Kidney (tissue), 13 donors: ENCODE measurements at regions not wholly inside any gene's neighbourhood (a gene's known extent, or its start where the extent isn't known, plus 50 kb on each side); places are given as distances from the start of the nearest gene placed in this dataset.

Source experiments
- DNase-seq, 5 donors: peaks; one replicate each; pipeline ENCODE4 v3.0.0-alpha.2; 2013 to 2020
- FAIRE-seq: peaks from 2 replicates; lab custom pipeline; 2012; peaks lifted over from hg19 to GRCh38; lab: Jason Lieb, UNC
- H3K27ac ChIP-seq, 2 donors: one replicate each; pipeline ENCODE4 v1.7.0; 2013; ENCODE audit warnings: low read depth in 2 of 2, low read length in 2 of 2, inconsistent platforms in 1 of 2
- H3K27me3 ChIP-seq: one replicate; pipeline ENCODE4 v1.7.1; 2013; ENCODE audit warnings: low read length, inconsistent platforms; ENCODE audit not compliant: control insufficient read depth, insufficient read depth
- H3K36me3 ChIP-seq, 3 donors: one replicate each; pipeline versions ENCODE4 v1.7.0 to v1.7.1; 2013; ENCODE audit warnings: low read length in 3 of 3, control low read depth in 1 of 3, inconsistent platforms in 1 of 3; ENCODE audit not compliant: insufficient read depth in 3 of 3, control insufficient read depth in 2 of 3
- H3K4me1 ChIP-seq, 3 donors: one replicate each; pipeline versions ENCODE4 v1.7.0 to v1.7.1; 2013; ENCODE audit warnings: low read length in 3 of 3, inconsistent platforms in 1 of 3, low read depth in 1 of 3; ENCODE audit not compliant: control insufficient read depth in 2 of 3, insufficient read depth in 2 of 3
- H3K4me3 ChIP-seq, 3 donors: one replicate each; pipeline versions ENCODE4 v1.7.0 to v1.8.1; 2013; ENCODE audit warnings: low read length in 3 of 3, control low read depth in 1 of 3, inconsistent platforms in 1 of 3
- H3K9ac ChIP-seq, 3 donors: one replicate each; pipeline versions ENCODE4 v1.7.0 to v1.7.1; 2013; ENCODE audit warnings: low read length in 3 of 3, control low read depth in 1 of 3, inconsistent platforms in 1 of 3
- H3K9me3 ChIP-seq, 3 donors: one replicate each; pipeline versions ENCODE4 v1.7.0 to v1.7.1; 2013; ENCODE audit warnings: low read length in 3 of 3, control low read depth in 1 of 3, inconsistent platforms in 1 of 3; ENCODE audit not compliant: control insufficient read depth in 2 of 3, insufficient read depth in 1 of 3
- intact Hi-C: fragments of 100-400 bp; cut with DNase I; formaldehyde crosslinking; loops from one replicate; pipeline ENCODE4 v1.11.1; 2022
- TF ChIP-seq, protein P1 (sequence below): IDR thresholded peaks from 3 replicates; pipeline ENCODE4 v1.5.1; 2012; ENCODE audit warnings: mild to moderate bottlenecking, moderate library complexity, borderline replicate concordance; ENCODE audit not compliant: insufficient read depth; ENCODE audit errors: extremely low read depth
- donor health status: control.
- donor health status: control.
- donor health status: control.
- donor health status: control.
- donor health status: control.
- donor health status: DM: yes; HTN: yes; CAD: no.
- donor health status: Normal renal cell carcinoma (clear cell type).

DNA sequence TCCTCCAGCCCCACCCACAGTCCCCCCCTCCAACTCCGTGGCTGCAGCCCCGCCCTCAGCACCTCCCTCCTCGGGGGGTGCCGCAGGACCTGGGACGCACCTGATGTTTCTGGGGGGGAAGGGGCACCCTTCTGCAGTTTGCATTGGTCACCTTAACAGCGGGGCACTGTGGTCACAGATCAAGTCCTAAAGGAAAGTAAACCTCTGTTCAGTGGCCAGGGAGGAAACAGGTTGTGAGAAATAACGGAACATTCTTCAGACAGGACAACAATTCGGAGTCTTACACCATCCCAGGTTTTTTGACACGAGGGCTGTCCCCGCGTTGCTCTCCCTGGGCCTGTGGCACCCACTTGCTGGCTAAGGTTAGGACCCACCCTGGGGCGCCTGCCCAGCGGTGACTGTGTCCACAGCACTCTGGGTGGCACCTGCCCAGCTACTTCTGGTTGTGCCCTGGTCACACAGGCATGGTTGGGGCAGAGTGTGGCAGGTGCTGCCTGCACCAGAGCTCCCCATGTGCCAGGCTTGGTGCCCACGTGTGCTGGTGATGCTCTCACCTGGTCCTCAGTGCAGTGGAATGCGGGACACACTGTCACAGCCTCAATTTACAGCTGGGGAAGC lies 93.5 kb upstream of the OTOS start:
- Histone ChIP-seq H3K4me1 (peaks cover 0 to 7% (median 0%) of the 10 kb centered on the region in 3 donors), H3K9me3 (peaks cover 0 to 8% (median 0%) of the 10 kb centered on the region in 3 donors), H3K27me3 (no peaks in the 10 kb centered on the region), H3K4me3 (no peak overlapping the region), H3K36me3 (no peaks in the 10 kb centered on the region), H3K27ac (no peak overlapping the region), H3K9ac (no peak overlapping the region)
- TF ChIP-seq, protein P1, sequence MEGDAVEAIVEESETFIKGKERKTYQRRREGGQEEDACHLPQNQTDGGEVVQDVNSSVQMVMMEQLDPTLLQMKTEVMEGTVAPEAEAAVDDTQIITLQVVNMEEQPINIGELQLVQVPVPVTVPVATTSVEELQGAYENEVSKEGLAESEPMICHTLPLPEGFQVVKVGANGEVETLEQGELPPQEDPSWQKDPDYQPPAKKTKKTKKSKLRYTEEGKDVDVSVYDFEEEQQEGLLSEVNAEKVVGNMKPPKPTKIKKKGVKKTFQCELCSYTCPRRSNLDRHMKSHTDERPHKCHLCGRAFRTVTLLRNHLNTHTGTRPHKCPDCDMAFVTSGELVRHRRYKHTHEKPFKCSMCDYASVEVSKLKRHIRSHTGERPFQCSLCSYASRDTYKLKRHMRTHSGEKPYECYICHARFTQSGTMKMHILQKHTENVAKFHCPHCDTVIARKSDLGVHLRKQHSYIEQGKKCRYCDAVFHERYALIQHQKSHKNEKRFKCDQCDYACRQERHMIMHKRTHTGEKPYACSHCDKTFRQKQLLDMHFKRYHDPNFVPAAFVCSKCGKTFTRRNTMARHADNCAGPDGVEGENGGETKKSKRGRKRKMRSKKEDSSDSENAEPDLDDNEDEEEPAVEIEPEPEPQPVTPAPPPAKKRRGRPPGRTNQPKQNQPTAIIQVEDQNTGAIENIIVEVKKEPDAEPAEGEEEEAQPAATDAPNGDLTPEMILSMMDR: no peak
- FAIRE-seq (no peak), DNase-seq (peak in 2 of 5 donors; percentile 59 to 83)
- intact Hi-C loops: loop anchor here (5.0 kb wide), 1 partner anchor 203 kb away; the partner anchor contains the start of gene GPC1

DNA sequence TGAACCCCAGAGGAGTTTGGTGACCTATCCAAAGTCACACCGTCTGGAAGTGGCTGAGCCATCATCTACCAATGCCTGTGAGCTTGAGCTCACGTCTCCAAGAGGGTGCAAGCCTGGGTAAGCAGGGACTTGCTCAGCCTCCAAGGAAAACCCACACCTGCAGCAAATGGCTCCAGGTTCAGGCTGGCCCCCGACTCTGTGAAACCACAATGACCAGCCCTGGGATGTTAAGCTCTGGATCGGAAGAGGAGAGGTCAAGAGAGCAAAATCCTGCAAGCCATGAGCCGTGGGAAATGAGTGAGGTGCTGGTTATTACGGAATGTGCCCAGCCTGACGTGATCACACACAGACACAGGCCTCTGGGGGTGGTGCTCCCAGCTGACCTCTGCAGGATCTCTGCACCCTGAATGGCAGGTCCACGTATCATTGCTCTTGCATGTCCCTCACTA lies 94.1 kb upstream of the OTOS start:
- H3K27ac ChIP-seq: no peak overlapping the region
- intact Hi-C loops: loop anchor here (5.0 kb wide), 1 partner anchor 203 kb away; the partner anchor contains the start of gene GPC1

DNA sequence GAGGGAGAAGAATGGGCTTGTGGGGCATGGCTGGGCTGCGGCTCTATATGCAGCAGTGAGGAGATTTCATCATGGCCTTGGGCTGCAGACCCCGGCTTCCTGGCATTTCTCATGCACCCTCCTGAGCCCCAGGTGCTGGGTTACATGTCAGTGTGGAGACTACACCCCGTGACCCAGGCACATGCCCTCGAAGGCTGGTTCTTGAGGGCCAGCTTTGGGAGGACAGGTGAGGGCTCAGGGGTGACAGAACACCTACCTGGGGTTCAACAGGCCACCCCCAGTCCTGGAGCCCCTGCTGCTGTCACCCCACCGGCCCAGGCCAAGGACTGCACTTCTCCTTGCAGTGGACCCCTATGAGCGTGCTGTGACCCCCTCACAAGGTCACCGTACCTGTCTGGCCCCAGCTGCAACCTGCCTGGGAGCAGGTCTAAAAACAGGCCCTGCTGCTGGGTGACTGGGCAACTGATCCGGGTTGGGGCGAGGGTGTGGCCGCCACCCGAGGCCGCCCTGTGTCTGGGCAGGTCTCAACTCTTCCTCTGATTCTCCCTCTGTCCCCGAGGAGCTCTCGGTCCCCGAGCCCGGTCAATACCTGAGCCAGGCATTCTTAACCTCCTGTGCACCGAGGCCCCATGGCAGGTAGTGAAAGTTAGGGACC lies 94.8 kb upstream of the OTOS start:
- intact Hi-C loops: no loop called here
- Histone ChIP-seq H3K27me3 (no peaks in the 10 kb centered on the region), H3K9ac (no peak overlapping the region), H3K4me3 (no peak overlapping the region), H3K4me1 (peaks cover 0 to 7% (median 0%) of the 10 kb centered on the region in 3 donors), H3K36me3 (no peaks in the 10 kb centered on the region), H3K27ac (no peak overlapping the region), H3K9me3 (no peaks in the 10 kb centered on the region)
- DNase-seq (peak in 3 of 5 donors; percentile 8 to 71 (median 53)), FAIRE-seq (no peak)
- TF ChIP-seq, protein P1: no peak

More for the DNA sequence above, 94.1 kb upstream of the OTOS start:
- TF ChIP-seq, protein P1: no peak
- peak in 3 of 5 donors; percentile 8 to 59 (median 45) for DNase-seq
- no peaks in the 10 kb centered on the region for H3K27me3 ChIP-seq
- H3K4me3 ChIP-seq: no peak overlapping the region
- H3K36me3 ChIP-seq: no peaks in the 10 kb centered on the region
- no peak for FAIRE-seq
- H3K9me3 ChIP-seq: peaks cover 0 to 4% (median 0%) of the 10 kb centered on the region in 3 donors
- peaks cover 0 to 7% (median 0%) of the 10 kb centered on the region in 3 donors for H3K4me1 ChIP-seq
- H3K9ac ChIP-seq: no peak overlapping the region
